Suprapubic skin (tissue), 4 donors: ENCODE measurements at regions not wholly inside any gene's neighbourhood (a gene's known extent, or its start where the extent isn't known, plus 50 kb on each side); places are given as distances from the start of the nearest gene placed in this dataset.

ENCODE experiments used
- EP300 ChIP-seq: sonication (generic); formaldehyde crosslinking; IDR thresholded peaks from one replicate; pipeline ENCODE4 v1.6.1; 2017; ENCODE audit warnings: antibody characterized with exemption
- POLR2A ChIP-seq, 2 donors: fragments of 450-650 bp; IDR thresholded peaks; one replicate each; pipeline ENCODE4 v1.6.1; 2017; ENCODE audit warnings: antibody characterized with exemption in 2 of 2, mild to moderate bottlenecking in 2 of 2, moderate library complexity in 2 of 2
- POLR2AphosphoS5 ChIP-seq, 3 donors: sonication (generic); formaldehyde crosslinking; IDR thresholded peaks; one replicate each; pipeline ENCODE4 v1.6.1; 2017; ENCODE audit warnings: antibody characterized with exemption in 3 of 3
- TF ChIP-seq, protein P1 (sequence below), 2 donors: fragments of 200-600 bp in 1 of 2; fragments of 450-650 bp in 1 of 2; sonication (generic) in 1 of 2; IDR thresholded peaks; one replicate each; pipeline ENCODE4 v1.5.1; 2016 to 2019; ENCODE audit warnings: antibody characterized with exemption in 2 of 2, mild to moderate bottlenecking in 1 of 2, moderate library complexity in 1 of 2

DNA sequence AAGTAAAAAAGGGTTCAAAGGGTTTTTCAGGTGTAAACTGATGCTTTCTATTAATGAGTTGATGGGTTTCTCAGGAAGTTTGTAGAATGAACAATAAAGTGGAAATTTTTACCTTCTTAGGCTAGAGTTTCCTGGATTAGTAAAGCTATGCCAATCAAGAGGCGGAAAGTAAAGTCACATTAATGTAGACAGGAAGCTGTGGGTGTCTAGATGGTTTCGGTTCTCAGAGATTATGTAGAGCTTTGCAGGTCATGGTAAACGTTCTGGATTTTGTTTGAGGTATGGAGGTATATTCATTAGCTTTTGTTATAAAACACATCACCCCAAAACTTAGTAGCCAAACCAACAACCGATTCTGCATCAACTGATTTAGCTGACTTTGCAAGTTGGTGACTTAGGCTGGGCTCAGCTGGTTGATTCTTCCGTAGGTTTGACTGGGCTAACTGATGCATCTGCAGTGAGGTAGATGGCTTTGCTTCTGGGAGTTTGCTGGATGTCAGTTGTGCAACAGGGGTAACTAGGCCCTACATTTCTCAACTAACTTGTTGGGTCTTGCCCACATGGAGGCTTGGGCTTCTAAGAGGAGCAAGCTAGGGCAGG lies 273.8 kb downstream of the MSX2 start:
- TF ChIP-seq POLR2A (IDR thresholded peaks at IDR 0.05) = no peak
- TF ChIP-seq, protein P1, sequence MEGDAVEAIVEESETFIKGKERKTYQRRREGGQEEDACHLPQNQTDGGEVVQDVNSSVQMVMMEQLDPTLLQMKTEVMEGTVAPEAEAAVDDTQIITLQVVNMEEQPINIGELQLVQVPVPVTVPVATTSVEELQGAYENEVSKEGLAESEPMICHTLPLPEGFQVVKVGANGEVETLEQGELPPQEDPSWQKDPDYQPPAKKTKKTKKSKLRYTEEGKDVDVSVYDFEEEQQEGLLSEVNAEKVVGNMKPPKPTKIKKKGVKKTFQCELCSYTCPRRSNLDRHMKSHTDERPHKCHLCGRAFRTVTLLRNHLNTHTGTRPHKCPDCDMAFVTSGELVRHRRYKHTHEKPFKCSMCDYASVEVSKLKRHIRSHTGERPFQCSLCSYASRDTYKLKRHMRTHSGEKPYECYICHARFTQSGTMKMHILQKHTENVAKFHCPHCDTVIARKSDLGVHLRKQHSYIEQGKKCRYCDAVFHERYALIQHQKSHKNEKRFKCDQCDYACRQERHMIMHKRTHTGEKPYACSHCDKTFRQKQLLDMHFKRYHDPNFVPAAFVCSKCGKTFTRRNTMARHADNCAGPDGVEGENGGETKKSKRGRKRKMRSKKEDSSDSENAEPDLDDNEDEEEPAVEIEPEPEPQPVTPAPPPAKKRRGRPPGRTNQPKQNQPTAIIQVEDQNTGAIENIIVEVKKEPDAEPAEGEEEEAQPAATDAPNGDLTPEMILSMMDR (IDR thresholded peaks at IDR 0.05) = no peak
- no peak for TF ChIP-seq POLR2AphosphoS5 (IDR thresholded peaks at IDR 0.05)
- no peak for TF ChIP-seq EP300
